Spleen (tissue), 11 donors: ENCODE measurements at regions not wholly inside any gene's neighbourhood (a gene's known extent, or its start where the extent isn't known, plus 50 kb on each side); places are given as distances from the start of the nearest gene placed in this dataset.

Experiments used
- DNase-seq: peaks from one replicate; pipeline ENCODE4 v3.0.0-alpha.2; 2020
- H3K27ac ChIP-seq, 8 donors: fragments of 200-600 bp; sonication (generic) in 7 of 8; 1 replicate in 4 of 8; 2 replicates in 4 of 8; pipeline versions ENCODE4 v1.5.0 to v1.8.0; 2016 to 2021; ENCODE audit warnings: inconsistent platforms in 4 of 8, mild to moderate bottlenecking in 4 of 8, moderate library complexity in 1 of 8
- H3K27me3 ChIP-seq, 7 donors: fragments of 200-600 bp; sonication (generic) in 6 of 7; replicated peaks in 1 of 7; 1 replicate in 4 of 7; 2 replicates in 3 of 7; pipeline versions ENCODE4 v1.5.0 to v1.8.0; 2016 to 2021; ENCODE audit warnings: inconsistent platforms in 3 of 7, mild to moderate bottlenecking in 1 of 7
- H3K36me3 ChIP-seq, 6 donors: fragments of 200-600 bp; sonication (generic) in 5 of 6; 1 replicate in 4 of 6; 2 replicates in 2 of 6; pipeline versions ENCODE4 v1.5.0 to v1.8.0; 2016 to 2021; ENCODE audit warnings: inconsistent platforms in 2 of 6
- H3K4me1 ChIP-seq, 6 donors: fragments of 200-600 bp; sonication (generic) in 5 of 6; 1 replicate in 3 of 6; 2 replicates in 3 of 6; pipeline versions ENCODE4 v1.5.0 to v1.8.0; 2016 to 2021; ENCODE audit warnings: inconsistent platforms in 3 of 6
- H3K4me3 ChIP-seq, 8 donors: fragments of 200-600 bp; sonication (generic) in 7 of 8; 1 replicate in 4 of 8; 2 replicates in 4 of 8; pipeline versions ENCODE4 v1.5.0 to v1.8.0; 2016 to 2021; ENCODE audit warnings: inconsistent platforms in 4 of 8, mild to moderate bottlenecking in 4 of 8, moderate library complexity in 2 of 8
- H3K9me3 ChIP-seq, 8 donors: fragments of 200-600 bp; sonication (generic) in 7 of 8; 1 replicate in 4 of 8; 2 replicates in 4 of 8; pipeline versions ENCODE4 v1.5.0 to v1.8.0; 2016 to 2021; ENCODE audit warnings: inconsistent platforms in 4 of 8
- POLR2A ChIP-seq, 3 donors: fragments of 450-650 bp; IDR thresholded peaks; one replicate each; pipeline ENCODE4 v1.5.1; 2017; ENCODE audit warnings: antibody characterized with exemption in 3 of 3, mild to moderate bottlenecking in 1 of 3
- POLR2AphosphoS5 ChIP-seq, 3 donors: sonication (generic); formaldehyde crosslinking; IDR thresholded peaks; one replicate each; pipeline ENCODE4 v1.5.1; 2017; ENCODE audit warnings: antibody characterized with exemption in 3 of 3
- WGBS, 5 donors: extraction: QIAGEN DNeasy Blood & Tissue Kit in 3 of 5; methylation state at CpG; one replicate each; pipeline versions ENCODE4 v1.1.5 to v1.1.7; 2013 to 2018; 5-methylcytosine and 5-hydroxymethylcytosine counted together
- intact Hi-C: fragments of 100-400 bp; cut with DNase I; formaldehyde crosslinking; loops from one replicate; pipeline ENCODE4 v1.15.0; 2023; ENCODE audit warnings: low total_unique reads
- TF ChIP-seq, protein P1 (sequence below), 11 experiments: fragments of 200-600 bp in 7 of 11; fragments of 450-650 bp in 4 of 11; sonication (generic) in 4 of 11; IDR thresholded peaks in 8 of 11; conservative IDR thresholded peaks in 3 of 11; 1 replicate in 7 of 11; 2 replicates in 4 of 11; pipeline versions ENCODE4 v1.4.0 to v1.8.0; 2016 to 2021; ENCODE audit warnings: antibody characterized with exemption in 11 of 11, inconsistent platforms in 4 of 11, mild to moderate bottlenecking in 1 of 11
- donor health status: healthy with polysubstance abuse.
- donor health status: DM: no; HTN: no; CAD: no; lungs with moderate emphysema.
- donor health status: DM: no; HTN: no; CAD: no.
- donor health status: Bipolar disorder and iron deficiency.
- donor health status: healthy.
- donor health status: DM: no; HTN: no; CAD: no.
- donor health status: DM: yes; HTN: yes; CAD: no.

DNA sequence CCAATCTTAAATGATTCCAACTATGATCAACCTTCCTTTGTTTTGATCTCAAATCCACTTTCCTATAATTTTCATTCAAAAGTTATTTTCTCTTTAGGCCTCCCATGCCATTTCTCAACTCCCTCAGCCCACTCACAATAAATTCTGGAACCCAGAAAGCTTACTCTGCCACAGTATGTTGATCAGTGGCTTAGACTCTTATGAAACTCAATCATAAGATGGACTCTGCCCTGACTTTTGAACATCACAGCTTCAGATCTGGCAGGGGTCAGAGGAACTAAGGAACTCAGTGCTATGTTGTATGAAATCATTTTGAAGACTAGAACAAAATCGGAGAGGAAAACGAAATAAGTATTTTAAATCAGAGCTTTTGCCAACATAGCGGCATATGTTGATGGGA is 59.8 kb upstream of the LGALSL start:
- intact Hi-C loops: no loop called here
- Histone ChIP-seq H3K9me3 (peaks cover 0 to 21% (median 16%) of the 10 kb centered on the region in 8 donors), H3K4me3 (no peak overlapping the region), H3K36me3 (no peaks in the 10 kb centered on the region), H3K27ac (no peak overlapping the region), H3K27me3 (no peaks in the 10 kb centered on the region), H3K4me1 (peaks cover 0 to 9% (median 0%) of the 10 kb centered on the region in 6 donors)
- TF ChIP-seq, protein P1, sequence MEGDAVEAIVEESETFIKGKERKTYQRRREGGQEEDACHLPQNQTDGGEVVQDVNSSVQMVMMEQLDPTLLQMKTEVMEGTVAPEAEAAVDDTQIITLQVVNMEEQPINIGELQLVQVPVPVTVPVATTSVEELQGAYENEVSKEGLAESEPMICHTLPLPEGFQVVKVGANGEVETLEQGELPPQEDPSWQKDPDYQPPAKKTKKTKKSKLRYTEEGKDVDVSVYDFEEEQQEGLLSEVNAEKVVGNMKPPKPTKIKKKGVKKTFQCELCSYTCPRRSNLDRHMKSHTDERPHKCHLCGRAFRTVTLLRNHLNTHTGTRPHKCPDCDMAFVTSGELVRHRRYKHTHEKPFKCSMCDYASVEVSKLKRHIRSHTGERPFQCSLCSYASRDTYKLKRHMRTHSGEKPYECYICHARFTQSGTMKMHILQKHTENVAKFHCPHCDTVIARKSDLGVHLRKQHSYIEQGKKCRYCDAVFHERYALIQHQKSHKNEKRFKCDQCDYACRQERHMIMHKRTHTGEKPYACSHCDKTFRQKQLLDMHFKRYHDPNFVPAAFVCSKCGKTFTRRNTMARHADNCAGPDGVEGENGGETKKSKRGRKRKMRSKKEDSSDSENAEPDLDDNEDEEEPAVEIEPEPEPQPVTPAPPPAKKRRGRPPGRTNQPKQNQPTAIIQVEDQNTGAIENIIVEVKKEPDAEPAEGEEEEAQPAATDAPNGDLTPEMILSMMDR (IDR thresholded peaks at IDR 0.05 in 8 of 11, conservative IDR thresholded peaks at IDR 0.05 in 3 of 11): no peak
- TF ChIP-seq POLR2AphosphoS5 (IDR thresholded peaks at IDR 0.05) (no peak), POLR2A (IDR thresholded peaks at IDR 0.05) (no peak)
- no peak for DNase-seq
- WGBS, 5 donors: 91 to 98% (median 96%) methylated on average over 3 of the region's 3 CpGs

DNA sequence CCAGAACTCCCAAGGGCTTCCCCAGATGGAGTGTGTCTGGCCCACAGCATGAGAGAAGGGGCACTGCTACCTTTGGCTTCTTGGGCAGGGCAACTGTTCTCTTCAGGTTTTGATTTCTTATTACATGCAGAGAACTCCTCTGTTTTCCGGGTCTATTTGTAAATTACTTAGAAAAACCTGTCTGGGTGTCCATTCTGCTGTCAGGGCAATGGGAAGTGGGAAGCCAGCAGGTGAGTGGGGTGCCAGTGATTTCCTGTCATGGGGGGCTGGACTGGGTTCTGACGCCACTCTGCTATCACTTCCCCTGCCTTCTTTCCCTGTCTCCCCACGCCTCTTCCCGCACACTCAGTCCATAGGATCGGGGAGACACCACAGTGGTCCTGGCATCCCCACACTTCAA is 58.0 kb upstream of the LGALSL start:
- no peak overlapping the region for H3K4me3 ChIP-seq
- H3K27me3 ChIP-seq: no peaks in the 10 kb centered on the region
- TF ChIP-seq, protein P1 (IDR thresholded peaks at IDR 0.05 in 8 of 11, conservative IDR thresholded peaks at IDR 0.05 in 3 of 11): no peak
- TF ChIP-seq POLR2AphosphoS5 (IDR thresholded peaks at IDR 0.05) (no peak), POLR2A (IDR thresholded peaks at IDR 0.05) (no peak)
- H3K4me1 ChIP-seq: peaks cover 0 to 23% (median 9%) of the 10 kb centered on the region in 6 donors
- intact Hi-C loops: no loop called here
- peaks cover 0 to 9% (median 5%) of the 10 kb centered on the region in 8 donors for H3K9me3 ChIP-seq
- WGBS, 5 donors: 88 to 94% (median 89%) methylated on average over 5 of the region's 5 CpGs
- no peak overlapping the region for H3K27ac ChIP-seq
- no peak for DNase-seq
- no peaks in the 10 kb centered on the region for H3K36me3 ChIP-seq

DNA sequence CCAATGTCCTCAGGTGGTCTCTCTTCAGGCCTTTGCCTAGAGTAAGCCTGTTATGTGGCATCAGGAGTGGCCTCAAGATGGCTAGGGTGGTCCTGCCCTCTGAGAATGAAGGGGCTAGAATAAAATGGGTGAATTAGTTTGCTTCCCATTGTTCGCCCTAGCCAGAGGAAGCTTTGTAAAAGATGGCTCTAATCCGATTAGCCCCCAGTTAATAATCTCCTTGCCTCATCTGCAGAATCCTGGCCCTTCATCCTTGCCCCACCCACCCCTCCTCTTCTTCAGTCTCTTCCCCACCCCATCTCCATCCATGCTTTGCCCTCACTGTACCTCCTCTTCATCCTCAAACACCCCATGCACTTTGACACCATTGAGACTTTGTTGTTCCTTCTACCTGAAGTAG is 57.4 kb upstream of the LGALSL start:
- 91 to 98% (median 94%) methylated on average over 2 of the region's 2 CpGs for WGBS, 5 donors
- intact Hi-C loops: no loop called here

DNA sequence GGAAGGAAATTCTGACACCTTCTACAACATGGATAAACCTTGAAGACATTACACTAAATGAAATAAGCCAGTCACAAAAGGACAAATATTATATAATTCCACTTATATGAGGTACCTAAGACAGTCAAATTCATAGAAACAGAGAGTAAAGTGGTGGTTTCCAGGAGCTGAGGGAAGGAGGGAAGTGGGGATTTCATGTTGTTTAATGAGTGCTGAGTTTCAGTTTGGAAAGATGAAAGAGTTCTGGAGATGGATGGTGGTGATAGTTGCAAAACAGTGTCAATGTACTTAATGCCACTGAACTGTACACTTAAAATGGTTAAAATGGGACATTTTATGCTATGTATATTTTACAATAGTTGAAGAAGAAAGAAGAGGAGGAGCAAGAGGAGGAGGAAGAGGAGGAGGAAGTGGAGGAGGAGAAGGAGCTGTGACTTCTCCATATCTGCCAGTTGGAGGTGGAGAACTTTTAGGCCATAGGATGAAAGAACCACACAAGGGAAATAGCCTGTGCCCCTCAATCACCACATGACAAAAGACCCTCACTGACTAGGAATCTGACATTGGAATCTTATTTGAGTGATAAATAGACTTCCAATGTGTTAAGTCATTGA is 55.3 kb upstream of the LGALSL start:
- Histone ChIP-seq H3K36me3 (no peaks in the 10 kb centered on the region), H3K4me1 (peaks cover 7 to 48% (median 26%) of the 10 kb centered on the region in 6 donors), H3K27ac (peak overlapping the region in 1 of 8 donors; percentile 40), H3K4me3 (no peak overlapping the region), H3K27me3 (no peaks in the 10 kb centered on the region), H3K9me3 (no peaks in the 10 kb centered on the region)
- intact Hi-C loops: no loop called here
- TF ChIP-seq, protein P1 (IDR thresholded peaks at IDR 0.05 in 8 of 11, conservative IDR thresholded peaks at IDR 0.05 in 3 of 11): no peak
- TF ChIP-seq POLR2A (IDR thresholded peaks at IDR 0.05): no peak
- no peak for TF ChIP-seq POLR2AphosphoS5 (IDR thresholded peaks at IDR 0.05)
- DNase-seq: no peak

More for the DNA sequence above, 57.4 kb upstream of the LGALSL start:
- Histone ChIP-seq H3K27me3 (no peaks in the 10 kb centered on the region), H3K9me3 (peaks cover 0 to 4% (median 0%) of the 10 kb centered on the region in 8 donors), H3K4me1 (peaks cover 0 to 29% (median 14%) of the 10 kb centered on the region in 6 donors), H3K27ac (no peak overlapping the region), H3K36me3 (no peaks in the 10 kb centered on the region), H3K4me3 (no peak overlapping the region)
- TF ChIP-seq, protein P1 (IDR thresholded peaks at IDR 0.05 in 8 of 11, conservative IDR thresholded peaks at IDR 0.05 in 3 of 11): no peak
- TF ChIP-seq POLR2AphosphoS5 (IDR thresholded peaks at IDR 0.05): no peak
- no peak for TF ChIP-seq POLR2A (IDR thresholded peaks at IDR 0.05)
- DNase-seq: no peak
